H1 (cell line): ENCODE measurements at regions not wholly inside any gene's neighbourhood (a gene's known extent, or its start where the extent isn't known, plus 50 kb on each side); places are given as distances from the start of the nearest gene placed in this dataset.

Experiments
- CTCF ChIA-PET: fragments of 300-600 bp; sonication (Branson Sonifier 250); formaldehyde crosslinking; loops from one replicate; lab custom pipeline; 2021; ENCODE audit not compliant: partially characterized antibody; lab: Charles Lee
- POLR2A ChIA-PET: fragments of 300-600 bp; sonication (Branson Sonifier 250); formaldehyde crosslinking; loops from one replicate; lab custom pipeline; 2021; ENCODE audit warnings: inconsistent platforms; ENCODE audit not compliant: partially characterized antibody; lab: Charles Lee
- DNase-seq, 2 experiments: peaks; one replicate each; pipeline versions ENCODE4 v3.0.0 to v3.0.0-alpha.2; 2010 to 2022; ENCODE audit warnings: low spot score in 2 of 2, low read depth in 1 of 2, mixed read lengths in 1 of 2
- FAIRE-seq: peaks from 2 replicates; lab custom pipeline; 2011; peaks lifted over from hg19 to GRCh38; lab: Jason Lieb, UNC
- H2AFZ ChIP-seq: 2 replicates; pipeline ENCODE4 v1.8.1; 2012; ENCODE audit warnings: low read length, inconsistent platforms
- H2AK5ac ChIP-seq: 2 replicates; pipeline ENCODE4 v1.6.1; 2013; ENCODE audit warnings: low read depth, low read length
- H2BK120ac ChIP-seq: replicated peaks from 2 replicates; pipeline ENCODE3; 2013; ENCODE audit warnings: low read depth, low read length, inconsistent platforms
- H2BK12ac ChIP-seq: 2 replicates; pipeline ENCODE4 v1.6.1; 2013; ENCODE audit warnings: low read depth, low read length
- H2BK15ac ChIP-seq: 2 replicates; pipeline ENCODE4 v1.6.1; 2013; ENCODE audit warnings: low read length
- H2BK20ac ChIP-seq: 2 replicates; pipeline ENCODE4 v1.6.1; 2013; ENCODE audit warnings: low read length
- H2BK5ac ChIP-seq: 2 replicates; pipeline ENCODE4 v1.6.1; 2013; ENCODE audit warnings: low read depth, low read length
- H3K14ac ChIP-seq: 2 replicates; pipeline ENCODE4 v1.6.1; 2013; ENCODE audit warnings: inconsistent platforms; ENCODE audit not compliant: insufficient read length
- H3K18ac ChIP-seq: 2 replicates; pipeline ENCODE4 v1.6.1; 2013; ENCODE audit warnings: low read length; ENCODE audit errors: extremely low read depth
- H3K23ac ChIP-seq: 2 replicates; pipeline ENCODE4 v1.6.1; 2013; ENCODE audit warnings: inconsistent platforms; ENCODE audit not compliant: insufficient read length
- H3K23me2 ChIP-seq: 2 replicates; pipeline ENCODE4 v1.6.1; 2013; ENCODE audit warnings: low read depth, low read length
- H3K27ac ChIP-seq: 2 replicates; pipeline ENCODE4 v1.6.1; 2011; ENCODE audit warnings: low read depth, low read length, inconsistent platforms
- H3K27me3 ChIP-seq, 4 experiments: replicated peaks in 1 of 4; 1 replicate in 1 of 4; 2 replicates in 3 of 4; pipeline versions ENCODE4 v1.6.1 to v1.8.1; 2011 to 2013; ENCODE audit warnings: low read length in 3 of 4, mild to moderate bottlenecking in 3 of 4, inconsistent platforms in 2 of 4, mixed read lengths in 2 of 4, moderate library complexity in 1 of 4; ENCODE audit not compliant: control insufficient read depth in 3 of 4, insufficient read depth in 3 of 4; ENCODE audit errors: extremely low read depth in 1 of 4
- H3K36me3 ChIP-seq, 4 experiments: 2 replicates each; pipeline versions ENCODE4 v1.6.1 to v1.8.1; 2011 to 2013; ENCODE audit warnings: mild to moderate bottlenecking in 4 of 4, low read length in 3 of 4, moderate library complexity in 2 of 4, control low read depth in 1 of 4, inconsistent platforms in 1 of 4; ENCODE audit not compliant: insufficient read depth in 4 of 4, control insufficient read depth in 2 of 4
- H3K4ac ChIP-seq: replicated peaks from 2 replicates; pipeline ENCODE3; 2013; ENCODE audit warnings: low read length, low read depth, mixed read lengths, inconsistent platforms; ENCODE audit not compliant: insufficient read length
- H3K4me1 ChIP-seq, 4 experiments: replicated peaks in 1 of 4; 1 replicate in 1 of 4; 2 replicates in 3 of 4; pipeline versions ENCODE4 v1.6.1 to v1.8.1; 2011 to 2013; ENCODE audit warnings: low read length in 3 of 4, inconsistent platforms in 2 of 4, mixed read lengths in 1 of 4; ENCODE audit not compliant: insufficient read depth in 4 of 4, control insufficient read depth in 3 of 4
- H3K4me2 ChIP-seq, 2 experiments: 2 replicates each; pipeline versions ENCODE4 v1.6.1 to v1.8.1; 2011 to 2013; ENCODE audit warnings: low read depth in 2 of 2, low read length in 2 of 2, control low read depth in 1 of 2, inconsistent platforms in 1 of 2, mild to moderate bottlenecking in 1 of 2; ENCODE audit not compliant: insufficient read depth in 1 of 2
- H3K4me3 ChIP-seq, 4 experiments: fragments of 200-600, 300-600 bp in 1 of 4; sonication (generic), shearing (Covaris generic), sonication (Bioruptor Twin) in 1 of 4; 2 replicates each; pipeline versions ENCODE4 v1.5.1 to v1.8.1; 2011 to 2016; ENCODE audit warnings: low read length in 4 of 4, low read depth in 3 of 4, control low read depth in 2 of 4, inconsistent platforms in 2 of 4, mild to moderate bottlenecking in 2 of 4, mixed read lengths in 1 of 4, moderate library complexity in 1 of 4; ENCODE audit not compliant: insufficient read depth in 2 of 4; ENCODE audit errors: extremely low read depth in 1 of 4
- H3K56ac ChIP-seq: replicated peaks from 2 replicates; pipeline ENCODE3; 2013; ENCODE audit warnings: low read depth, mild to moderate bottlenecking, mixed read lengths, low read length, inconsistent platforms; ENCODE audit not compliant: insufficient read length
- H3K79me1 ChIP-seq: 2 replicates; pipeline ENCODE4 v1.6.1; 2013; ENCODE audit warnings: low read depth, low read length, control low read depth
- H3K79me2 ChIP-seq, 2 experiments: 2 replicates each; pipeline versions ENCODE4 v1.6.1 to v1.8.1; 2012 to 2013; ENCODE audit warnings: low read length in 2 of 2, mild to moderate bottlenecking in 2 of 2, inconsistent platforms in 1 of 2; ENCODE audit not compliant: insufficient read depth in 2 of 2, control insufficient read depth in 1 of 2
- H3K9ac ChIP-seq, 4 experiments: replicated peaks in 1 of 4; 1 replicate in 1 of 4; 2 replicates in 3 of 4; pipeline versions ENCODE4 v1.6.1 to v1.8.1; 2011 to 2013; ENCODE audit warnings: low read depth in 3 of 4, low read length in 3 of 4, control low read depth in 2 of 4, mild to moderate bottlenecking in 2 of 4, moderate library complexity in 2 of 4, inconsistent platforms in 1 of 4; ENCODE audit errors: extremely low read depth in 1 of 4
- H3K9me3 ChIP-seq, 2 experiments: 2 replicates each; pipeline versions ENCODE4 v1.6.1 to v1.8.1; 2012 to 2013; ENCODE audit warnings: mild to moderate bottlenecking in 2 of 2, moderate library complexity in 2 of 2, control low read depth in 1 of 2, inconsistent platforms in 1 of 2, low read depth in 1 of 2, low read length in 1 of 2, mixed read lengths in 1 of 2; ENCODE audit not compliant: insufficient read depth in 2 of 2
- H4K20me1 ChIP-seq, 2 experiments: replicated peaks in 1 of 2; 2 replicates each; pipeline versions ENCODE3 to v1.8.1; 2011 to 2013; ENCODE audit warnings: inconsistent platforms in 2 of 2, low read length in 2 of 2, mild to moderate bottlenecking in 1 of 2; ENCODE audit not compliant: insufficient read depth in 2 of 2, control insufficient read depth in 1 of 2
- H4K5ac ChIP-seq: 2 replicates; pipeline ENCODE4 v1.6.1; 2013; ENCODE audit warnings: low read length, low read depth, mixed read lengths, inconsistent platforms; ENCODE audit not compliant: insufficient read length
- H4K8ac ChIP-seq: 2 replicates; pipeline ENCODE4 v1.8.0; 2013; ENCODE audit warnings: mild to moderate bottlenecking, moderate library complexity, low read length, inconsistent platforms; ENCODE audit not compliant: insufficient read depth; ENCODE audit errors: extremely low read depth
- H4K91ac ChIP-seq: replicated peaks from 2 replicates; pipeline ENCODE3; 2013; ENCODE audit warnings: low read length, mixed read lengths, inconsistent platforms; ENCODE audit not compliant: insufficient read length
- JUND ChIP-seq: IDR thresholded peaks from 2 replicates; pipeline ENCODE4 v1.6.1; 2011; ENCODE audit warnings: mild to moderate bottlenecking, improper control_type of control experiment, low read length
- POLR2AphosphoS5 ChIP-seq: IDR thresholded peaks from 2 replicates; pipeline ENCODE4 v1.6.1; 2011; ENCODE audit warnings: low read depth, low read length
- WGBS, 2 experiments: shearing (Covaris generic) in 1 of 2; methylation state at CpG; one replicate each; pipeline versions ENCODE4 v1.1.6 to v1.1.7; 2013 to 2015; ENCODE audit warnings: low lambda C conversion rate in 2 of 2, mixed read lengths in 2 of 2, inconsistent platforms in 1 of 2, low coverage in 1 of 2, missing lambda C conversion rate in 1 of 2; ENCODE audit not compliant: insufficient replicate concordance in 2 of 2, insufficient coverage in 1 of 2, insufficient read length in 1 of 2; ENCODE audit errors: extremely low coverage in 1 of 2, missing lambda C conversion rate in 1 of 2; 5-methylcytosine and 5-hydroxymethylcytosine counted together
- TF ChIP-seq, protein P1 (sequence below), 3 experiments: IDR thresholded peaks; 1 replicate in 2 of 3; 2 replicates in 1 of 3; pipeline versions ENCODE4 v1.5.1 to v1.6.1; 2011; ENCODE audit warnings: low read length in 3 of 3, mild to moderate bottlenecking in 3 of 3, inconsistent platforms in 2 of 3, low read depth in 1 of 3, moderate library complexity in 1 of 3; ENCODE audit not compliant: insufficient read depth in 1 of 3; ENCODE audit errors: control extremely low read depth in 1 of 3

DNA sequence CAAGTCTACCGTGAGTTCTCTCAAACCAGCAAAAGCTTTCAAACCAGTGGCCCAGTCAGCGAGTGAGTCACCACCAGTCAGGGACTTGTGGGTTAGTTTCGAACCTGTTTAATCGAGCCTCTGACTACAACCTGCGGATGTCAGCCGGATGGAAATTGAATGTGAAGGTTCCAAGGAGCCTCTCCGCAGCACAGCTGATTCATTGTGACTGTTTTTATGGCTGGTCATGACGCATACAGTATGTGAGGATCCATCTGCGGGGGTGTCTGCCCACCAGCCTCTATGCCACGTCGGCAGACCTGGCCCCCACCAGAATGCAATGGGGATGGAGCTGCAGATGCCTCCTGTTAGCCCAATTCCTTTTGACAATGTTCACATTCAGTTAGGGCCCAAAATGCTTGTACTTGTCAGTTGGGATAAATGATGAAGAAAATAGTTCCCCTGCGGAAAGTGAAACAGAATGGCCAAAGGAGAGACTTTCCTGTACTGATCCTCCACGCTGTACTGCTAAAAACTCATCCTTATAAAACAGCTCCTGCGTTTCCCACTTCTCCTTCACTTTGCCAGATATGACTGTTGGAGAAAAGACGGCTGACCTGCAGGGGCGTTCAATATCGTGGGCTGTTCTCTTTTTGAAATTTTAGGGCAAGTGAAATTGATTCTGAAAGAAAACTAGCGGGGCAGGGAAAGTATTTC is 206.6 kb downstream of the TFAP2B start:
- no peaks in the 10 kb centered on the region for H4K20me1 ChIP-seq
- H4K8ac ChIP-seq, result no peak overlapping the region
- peak; percentile 50; the same call in 1 of the 2 replicates for TF ChIP-seq JUND
- TF ChIP-seq POLR2AphosphoS5, result no peak
- TF ChIP-seq, protein P1, sequence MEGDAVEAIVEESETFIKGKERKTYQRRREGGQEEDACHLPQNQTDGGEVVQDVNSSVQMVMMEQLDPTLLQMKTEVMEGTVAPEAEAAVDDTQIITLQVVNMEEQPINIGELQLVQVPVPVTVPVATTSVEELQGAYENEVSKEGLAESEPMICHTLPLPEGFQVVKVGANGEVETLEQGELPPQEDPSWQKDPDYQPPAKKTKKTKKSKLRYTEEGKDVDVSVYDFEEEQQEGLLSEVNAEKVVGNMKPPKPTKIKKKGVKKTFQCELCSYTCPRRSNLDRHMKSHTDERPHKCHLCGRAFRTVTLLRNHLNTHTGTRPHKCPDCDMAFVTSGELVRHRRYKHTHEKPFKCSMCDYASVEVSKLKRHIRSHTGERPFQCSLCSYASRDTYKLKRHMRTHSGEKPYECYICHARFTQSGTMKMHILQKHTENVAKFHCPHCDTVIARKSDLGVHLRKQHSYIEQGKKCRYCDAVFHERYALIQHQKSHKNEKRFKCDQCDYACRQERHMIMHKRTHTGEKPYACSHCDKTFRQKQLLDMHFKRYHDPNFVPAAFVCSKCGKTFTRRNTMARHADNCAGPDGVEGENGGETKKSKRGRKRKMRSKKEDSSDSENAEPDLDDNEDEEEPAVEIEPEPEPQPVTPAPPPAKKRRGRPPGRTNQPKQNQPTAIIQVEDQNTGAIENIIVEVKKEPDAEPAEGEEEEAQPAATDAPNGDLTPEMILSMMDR (IDR thresholded peaks at IDR 0.05; ENCODE audit: control extremely low read depth in 1 of 3, insufficient read depth in 1 of 3, low read depth in 1 of 3, low read length in 3 of 3), result no peak
- H4K91ac ChIP-seq, result no peak overlapping the region
- DNase-seq, result no peak
- FAIRE-seq, result no peak
- no peaks in the 10 kb centered on the region for H3K36me3 ChIP-seq
- no peaks in the 10 kb centered on the region for H3K79me2 ChIP-seq
- H3K27ac ChIP-seq, result no peak overlapping the region
- H3K9ac ChIP-seq, result no peak overlapping the region
- H2BK12ac ChIP-seq, result no peak overlapping the region
- no peak overlapping the region for H2BK120ac ChIP-seq
- H3K4me2 ChIP-seq, result no peak overlapping the region
- no peak overlapping the region for H3K56ac ChIP-seq
- no peak overlapping the region for H4K5ac ChIP-seq
- no peaks in the 10 kb centered on the region for H3K9me3 ChIP-seq
- no peaks in the 10 kb centered on the region for H3K27me3 ChIP-seq
- no peak overlapping the region for H2BK5ac ChIP-seq
- POLR2A ChIA-PET, result no interaction called here
- no peak overlapping the region for H3K4me3 ChIP-seq
- no peak overlapping the region for H2AK5ac ChIP-seq
- no peaks in the 10 kb centered on the region; a peak in 1 of 7 replicates for H3K4me1 ChIP-seq
- no peak overlapping the region for H2BK15ac ChIP-seq
- H3K14ac ChIP-seq, result no peak overlapping the region
- H3K23ac ChIP-seq, result no peak overlapping the region
- CTCF ChIA-PET, result interaction anchor here (0.6 to 1.7 kb wide), 4 partner anchors 16 to 263 kb away, joined by 3 to 4 read pairs (median 4); no protein-coding TSS in a partner anchor
- 87% methylated on average over 18 of the region's 18 CpGs; no CpG with 5 or more reads in 1 of the 2 experiments for WGBS, 2 experiments
- H2BK20ac ChIP-seq, result no peak overlapping the region
- H3K79me1 ChIP-seq, result no peaks in the 10 kb centered on the region
- no peak overlapping the region for H3K4ac ChIP-seq
- no peak overlapping the region for H3K18ac ChIP-seq
- H2AFZ ChIP-seq, result peak overlapping the region; percentile 33; the same call in 1 of the 2 replicates
- H3K23me2 ChIP-seq, result no peaks in the 10 kb centered on the region; the same call in 1 of the 2 replicates
